ENCODE measurements at regions not wholly inside any gene's neighbourhood (a gene's known extent, or its start where the extent isn't known, plus 50 kb on each side); places are given as distances from the start of the nearest gene placed in this dataset.

DNA sequence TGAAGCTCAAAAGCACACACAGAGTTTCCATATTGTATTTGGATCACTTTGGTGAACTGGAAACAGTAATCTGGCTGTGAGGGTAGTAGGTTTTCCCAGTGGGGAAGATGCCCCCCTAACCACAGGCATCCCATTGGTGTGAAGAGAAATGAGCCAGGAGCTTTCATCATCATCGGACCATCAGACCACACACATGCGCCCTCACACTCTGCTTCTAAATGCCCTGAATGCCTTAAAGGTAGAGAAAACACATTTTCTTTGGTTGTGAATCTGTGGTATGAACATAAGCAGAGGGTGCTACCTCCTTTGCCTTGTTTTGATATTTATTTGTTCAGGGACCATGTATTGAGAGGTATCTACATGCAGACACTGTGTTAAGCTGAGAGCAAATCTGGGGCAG is 79.0 kb upstream of the DNAH14 start:
- no peak for DNase-seq

DNA sequence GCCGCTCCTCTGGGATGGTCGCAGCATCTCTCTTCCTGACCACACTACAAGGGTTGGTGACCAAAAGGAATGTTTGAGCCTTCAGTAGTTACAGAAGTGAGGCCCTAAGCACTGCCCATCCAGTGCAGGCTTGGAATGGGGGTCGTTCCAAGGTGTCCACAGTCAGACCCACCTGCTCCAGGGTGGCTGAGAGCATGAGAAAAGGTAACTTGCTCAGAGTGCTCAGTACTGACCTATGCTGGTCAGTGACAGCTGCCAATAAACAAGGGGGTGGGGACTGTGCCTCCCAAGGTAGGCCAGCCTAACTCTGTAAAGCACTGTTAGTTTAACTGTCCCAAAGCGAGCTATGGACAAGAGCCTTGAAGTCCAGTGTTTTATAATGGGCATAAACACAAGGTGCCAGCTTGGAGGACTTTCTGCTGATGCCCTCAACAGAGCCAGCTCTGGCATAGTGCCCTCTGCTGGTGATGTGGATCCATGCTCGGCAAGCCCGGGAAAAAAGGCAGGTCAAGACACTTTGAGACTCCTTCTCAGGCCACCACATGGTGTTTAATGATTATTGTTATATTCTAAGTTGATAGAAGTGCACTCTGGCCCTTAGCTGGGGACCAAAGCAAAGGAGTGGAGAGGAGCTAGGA is 78.1 kb upstream of the DNAH14 start:
- DNase-seq: peak; percentile 57

DNA sequence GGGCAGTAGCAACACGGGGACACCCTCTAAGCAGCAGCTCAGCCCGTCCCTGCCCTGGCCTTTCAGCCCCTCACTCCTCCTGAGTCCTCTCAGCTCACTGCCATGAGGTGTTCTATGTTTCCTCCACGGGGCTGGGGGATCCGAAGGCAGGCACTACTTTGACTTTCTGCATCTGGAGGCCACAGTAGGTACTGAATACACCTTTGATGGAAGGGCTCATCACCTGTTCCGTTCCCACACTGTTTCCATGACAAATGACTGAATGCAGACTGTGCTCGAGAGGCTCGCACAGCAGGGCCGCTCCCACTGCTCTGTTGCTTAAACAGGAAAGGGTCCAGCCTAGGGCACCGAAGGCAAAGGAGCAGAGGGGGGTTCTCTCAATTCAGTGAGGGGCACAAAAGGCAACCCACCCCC is 77.6 kb upstream of the DNAH14 start:
- DNase-seq: no peak

DNA sequence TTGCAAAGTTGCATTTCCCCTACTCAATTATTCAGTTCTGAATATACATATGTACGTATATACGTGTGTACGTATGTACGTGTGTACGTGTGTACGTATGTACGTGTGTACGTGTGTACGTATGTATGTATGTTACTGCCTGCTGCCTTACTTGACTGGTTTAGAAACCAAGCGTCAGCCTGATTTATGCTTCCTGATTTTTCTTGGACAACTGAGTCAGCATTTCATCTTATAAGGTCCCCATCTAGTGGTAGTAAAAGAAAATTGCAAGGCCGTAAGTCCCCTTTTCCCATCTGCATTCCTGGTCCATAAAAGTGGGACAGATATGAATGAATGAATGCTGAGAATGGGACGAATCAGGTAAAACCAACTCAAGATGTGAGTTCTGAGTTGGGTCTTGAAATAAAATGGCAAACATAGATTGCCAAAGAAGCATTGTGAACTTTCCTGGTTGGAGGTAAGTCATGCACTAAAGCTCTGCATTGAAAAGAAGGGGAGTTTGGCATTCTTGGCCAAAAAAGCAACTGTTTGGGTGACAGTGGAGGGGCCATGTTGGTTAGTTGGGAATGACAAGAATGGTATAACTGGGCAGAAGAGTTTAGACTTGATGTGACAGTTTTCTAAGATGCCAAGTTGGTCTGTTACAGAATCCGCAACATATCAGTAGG is 76.4 kb upstream of the DNAH14 start:
- DNase-seq: peak; percentile 67

DNA sequence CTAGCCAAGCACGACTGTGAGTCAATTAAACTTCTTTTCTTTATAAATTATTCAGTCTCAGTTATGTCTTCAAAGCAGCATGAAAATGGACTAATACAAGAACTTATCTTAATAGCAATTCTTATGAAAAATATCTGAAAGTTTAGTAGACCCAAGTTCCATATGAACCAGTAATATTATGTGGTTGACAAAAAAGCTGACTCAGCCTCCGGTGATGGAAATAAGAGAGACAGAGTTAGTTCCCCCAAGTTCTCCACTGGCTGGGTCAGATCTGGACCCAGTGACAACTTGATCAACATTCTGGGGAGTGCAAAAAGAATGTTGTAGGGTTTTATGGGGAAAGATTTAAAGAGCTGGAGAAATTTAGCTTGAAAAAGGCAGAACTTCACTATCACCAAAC is 72.5 kb upstream of the DNAH14 start:
- DNase-seq: no peak

DNA sequence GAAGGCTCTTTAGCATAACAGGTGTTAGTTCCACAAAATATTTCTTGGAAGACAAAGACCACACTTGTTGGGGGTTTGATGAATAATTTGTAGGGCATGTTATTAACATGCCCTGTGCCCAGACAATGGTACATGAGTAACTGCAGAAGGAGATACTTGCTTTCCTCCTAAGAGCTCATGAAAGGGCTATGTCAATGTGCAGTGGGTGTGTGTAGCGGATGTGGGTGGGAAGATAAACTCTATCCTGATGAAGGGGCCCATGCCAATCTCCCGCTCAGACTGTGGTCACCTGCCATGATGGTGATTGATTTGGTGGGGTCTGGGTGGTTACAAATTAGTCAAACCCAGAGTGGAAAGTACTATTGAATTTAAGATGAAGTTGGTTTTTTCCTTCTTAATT is 69.8 kb upstream of the DNAH14 start:
- no peak for DNase-seq

DNA sequence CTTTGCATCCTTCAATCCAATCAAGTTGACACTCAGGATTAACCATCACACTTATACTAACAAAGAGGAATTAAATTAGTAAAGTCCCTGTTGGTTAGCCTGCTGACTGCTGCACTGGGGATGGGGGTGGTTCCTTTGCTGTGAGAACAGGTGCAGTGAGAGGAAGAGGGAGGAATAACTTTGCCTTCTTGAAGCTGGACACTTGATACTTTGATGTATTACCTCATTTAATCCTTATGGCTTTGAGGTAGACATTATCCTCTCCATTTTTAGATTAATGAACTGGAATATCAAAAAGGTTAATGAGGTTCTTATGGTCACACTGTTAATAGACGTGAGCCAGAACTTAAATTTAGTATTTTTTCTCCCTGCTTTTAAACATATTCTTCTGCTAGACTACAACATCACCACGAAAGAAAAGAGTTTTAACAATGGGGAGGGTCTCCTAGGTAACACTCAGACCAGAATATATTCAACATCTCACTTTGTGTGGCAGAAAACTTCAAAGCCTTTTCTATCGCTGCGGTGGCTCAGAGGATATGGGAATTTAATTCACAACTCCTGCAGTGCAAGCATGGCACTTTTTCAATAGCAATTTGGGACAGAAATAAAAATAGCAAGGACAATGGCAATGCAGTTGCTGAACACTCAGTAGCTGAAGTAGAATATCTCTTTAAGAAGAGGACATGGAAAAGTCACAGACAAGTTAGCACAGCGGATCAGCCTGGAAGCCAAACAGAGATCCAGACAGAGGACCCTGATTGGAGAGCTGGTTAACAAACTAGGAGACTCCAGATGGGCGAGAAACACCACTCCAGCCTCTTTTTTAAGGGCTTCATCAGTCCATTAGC is 68.8 kb upstream of the DNAH14 start:
- no peak for DNase-seq

DNA sequence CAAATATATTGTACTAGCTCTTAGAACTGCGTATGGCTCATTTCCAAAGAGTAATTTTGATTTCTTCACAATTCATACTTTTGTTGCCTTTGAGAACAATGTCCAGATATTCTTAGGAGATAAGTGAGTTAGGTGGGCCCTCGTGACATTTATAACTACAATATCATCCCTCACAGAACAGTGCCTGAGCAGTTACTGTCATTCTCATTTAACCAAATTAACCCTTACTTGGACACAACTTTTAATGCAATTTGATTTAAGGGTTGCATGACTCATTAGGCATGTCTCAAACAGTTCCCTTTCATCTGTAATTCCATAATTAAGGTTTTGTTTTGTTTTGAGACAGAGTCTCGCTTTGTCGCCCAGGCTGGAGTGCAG is 68.1 kb upstream of the DNAH14 start:
- DNase-seq: no peak

DNA sequence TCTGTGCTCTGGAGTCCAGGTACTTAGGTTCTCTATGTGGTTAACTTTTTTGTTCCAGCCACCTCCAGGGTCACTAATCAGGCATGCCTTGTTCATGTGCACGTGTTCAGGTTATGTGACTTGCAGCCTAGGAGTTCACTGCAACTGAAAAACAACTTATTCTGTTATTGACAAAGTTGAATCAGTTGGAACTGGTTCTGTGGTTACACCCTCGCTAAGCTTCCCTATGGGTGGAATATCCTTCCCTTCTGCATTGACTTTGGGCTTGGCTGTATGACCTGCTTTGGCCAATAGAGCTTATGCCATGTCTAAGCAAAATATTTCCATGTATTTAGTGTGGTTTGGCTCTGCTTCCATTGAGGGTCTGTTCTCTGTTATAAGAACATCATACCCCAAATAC is 66.0 kb upstream of the DNAH14 start:
- no peak for DNase-seq

DNA sequence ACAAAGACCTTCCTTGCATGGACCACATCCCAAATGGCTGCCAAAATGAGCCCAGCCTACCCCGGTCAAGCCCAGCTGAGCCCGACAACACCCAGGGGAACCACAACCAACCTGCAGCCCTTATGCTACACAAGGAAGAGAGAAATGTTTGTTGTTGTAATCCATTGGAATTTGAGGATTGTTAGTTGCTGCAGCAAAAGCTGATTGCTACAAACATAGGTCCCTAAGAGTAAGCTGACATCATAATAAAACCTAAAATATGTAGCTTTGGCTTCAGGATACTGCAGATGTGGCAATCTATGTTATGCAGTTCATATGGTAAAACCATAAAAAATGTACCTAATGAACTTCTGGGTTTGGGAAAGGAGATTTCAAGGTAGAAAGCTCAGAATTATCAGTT is 65.5 kb upstream of the DNAH14 start:
- DNase-seq: no peak

DNA sequence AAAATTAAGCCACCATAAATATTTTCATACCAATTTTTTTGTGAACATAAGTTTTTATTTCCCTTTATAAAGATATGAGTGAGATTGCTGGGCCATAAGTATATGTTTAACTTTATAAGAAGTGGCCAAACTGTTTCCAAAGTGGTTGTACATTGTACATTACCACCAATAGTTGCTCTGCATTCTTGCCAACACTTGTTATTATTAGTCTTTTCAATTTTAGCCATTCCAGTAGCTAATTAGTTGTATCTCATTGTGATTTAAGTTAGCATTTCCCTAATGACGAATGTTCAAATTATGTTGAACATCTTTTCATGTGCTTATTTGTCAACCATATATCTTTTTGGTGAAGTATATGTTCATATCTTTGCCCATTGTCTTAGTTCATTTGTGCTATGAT is 64.0 kb upstream of the DNAH14 start:
- DNase-seq: no peak

DNA sequence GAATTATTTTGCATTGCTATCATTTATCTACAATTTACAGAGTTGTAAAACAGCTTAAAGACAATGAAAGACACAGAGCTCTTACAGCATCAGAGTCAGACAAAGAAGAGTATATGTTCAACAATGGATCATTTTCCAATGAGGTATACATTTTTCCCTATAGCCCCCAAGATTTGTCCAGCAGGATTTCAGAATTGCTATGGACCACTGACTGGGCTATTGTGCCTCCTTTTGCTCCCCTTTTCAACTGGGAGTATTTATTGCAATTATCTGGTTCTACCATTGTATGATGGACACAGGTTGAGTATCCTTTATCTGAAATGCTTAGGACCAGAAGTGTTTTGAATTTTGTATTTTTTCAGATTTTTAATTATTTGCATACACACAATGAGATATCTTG is 62.5 kb upstream of the DNAH14 start:
- DNase-seq: no peak

DNA sequence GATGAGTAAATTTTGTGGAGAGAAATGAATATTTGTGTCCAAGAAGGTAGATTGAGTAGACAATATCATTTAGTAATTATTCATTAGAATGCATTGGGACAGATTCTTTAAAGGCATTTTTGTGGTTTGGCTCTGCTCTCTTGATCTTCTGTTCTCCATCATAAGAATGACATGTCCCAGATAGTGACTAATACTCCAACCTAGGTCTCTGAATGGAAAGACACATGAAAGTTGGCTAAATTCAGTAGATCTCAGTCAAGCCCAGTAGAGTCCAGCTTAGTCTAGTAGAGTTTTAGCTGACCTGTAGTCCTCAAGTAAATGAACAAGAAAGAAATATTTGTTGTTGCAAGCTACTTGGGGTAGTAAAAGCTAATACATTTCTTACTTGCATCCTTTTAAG is 61.8 kb upstream of the DNAH14 start:
- no peak for DNase-seq

DNA sequence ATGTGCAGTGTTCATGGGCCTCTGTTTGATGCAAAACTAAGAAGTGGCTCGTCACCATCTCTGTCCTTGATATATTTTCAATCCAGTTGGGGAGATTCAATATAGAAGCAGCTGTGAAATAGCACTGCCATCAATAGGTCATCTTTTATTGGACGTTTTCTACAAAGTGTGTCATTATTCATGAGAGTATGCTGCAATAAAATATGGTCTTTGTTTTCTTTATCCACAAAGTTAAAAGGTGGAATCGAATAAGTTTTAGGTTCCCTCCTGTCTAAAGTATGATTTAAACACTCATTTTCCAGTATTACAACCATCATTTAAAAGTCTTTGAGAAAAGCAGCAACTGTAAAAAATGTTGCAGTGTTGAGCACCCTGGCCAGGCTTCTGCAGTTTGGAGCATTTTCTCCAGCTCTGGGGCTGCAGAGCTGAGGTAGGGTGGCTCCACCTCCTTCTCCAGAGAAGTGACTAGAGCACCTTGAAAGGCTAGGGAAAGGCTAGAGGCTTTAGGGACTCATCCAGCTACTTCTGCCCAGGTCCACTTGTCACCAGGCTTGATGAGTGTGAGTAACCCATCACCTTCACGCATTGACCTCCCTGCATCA is 56.5 kb upstream of the DNAH14 start:
- DNase-seq: no peak

DNA sequence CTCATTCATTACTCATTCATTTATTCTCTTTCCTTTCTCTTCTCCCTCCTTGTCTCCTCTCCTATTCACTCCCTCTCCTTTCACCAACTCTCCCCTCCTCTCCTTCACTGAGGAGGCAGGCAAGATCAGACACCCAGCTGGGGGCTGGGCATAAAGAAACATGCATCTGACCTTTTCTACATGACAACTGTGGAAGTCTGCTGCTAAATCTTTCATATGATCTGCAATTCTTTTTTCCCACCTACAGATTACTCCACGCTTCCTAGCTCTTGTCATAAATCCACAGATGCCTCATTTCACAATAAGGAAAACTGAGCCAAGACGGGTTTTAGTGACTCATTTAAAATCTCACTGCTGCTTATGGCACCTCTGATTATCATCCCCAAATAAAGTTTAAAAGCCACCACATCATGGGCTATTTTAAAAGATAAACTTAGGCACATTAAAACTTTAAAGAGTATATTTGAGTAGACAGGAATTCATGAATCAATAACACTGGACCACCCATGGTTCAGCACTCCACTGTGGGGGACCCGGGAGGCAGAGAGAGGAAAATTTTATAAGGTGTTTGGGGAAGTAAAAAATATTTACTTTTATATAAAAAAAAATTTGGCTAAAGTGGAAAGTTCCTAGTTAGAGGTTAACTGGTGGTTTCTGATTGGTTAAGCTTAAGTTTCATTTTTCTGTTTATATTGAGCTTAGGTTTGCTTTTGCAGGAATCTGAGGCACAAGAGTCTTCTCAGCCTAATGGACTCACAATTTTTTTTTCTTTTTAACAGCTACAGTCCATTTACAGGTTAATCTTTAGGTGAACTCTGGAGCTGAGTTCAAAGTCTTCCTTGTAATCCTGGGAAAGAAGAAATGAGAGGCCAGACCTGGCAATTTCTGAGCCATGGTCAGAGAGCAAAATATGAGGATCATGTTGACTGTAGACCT is 55.8 kb upstream of the DNAH14 start:
- peak; percentile 18 for DNase-seq

DNA sequence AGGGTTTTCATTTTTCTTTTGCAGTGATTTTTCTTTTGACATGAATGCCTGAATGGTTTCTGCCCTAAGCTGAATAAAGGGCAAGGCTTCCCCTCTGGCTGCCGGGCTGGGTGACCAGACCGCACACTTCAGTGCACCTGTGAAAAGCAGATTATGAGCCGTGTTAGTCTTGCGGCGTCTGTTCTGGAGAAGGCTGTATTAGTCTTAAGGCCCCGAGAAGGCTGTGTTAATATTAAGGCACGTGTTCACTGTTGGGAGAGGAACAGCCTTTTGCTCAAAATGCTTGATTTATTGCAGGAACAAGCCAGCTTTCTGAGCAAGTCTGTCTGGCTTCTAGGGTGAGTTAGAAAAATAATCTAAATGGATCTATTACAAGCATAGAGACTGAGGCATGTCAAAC is 54.7 kb upstream of the DNAH14 start:
- peak; percentile 58 for DNase-seq

DNA sequence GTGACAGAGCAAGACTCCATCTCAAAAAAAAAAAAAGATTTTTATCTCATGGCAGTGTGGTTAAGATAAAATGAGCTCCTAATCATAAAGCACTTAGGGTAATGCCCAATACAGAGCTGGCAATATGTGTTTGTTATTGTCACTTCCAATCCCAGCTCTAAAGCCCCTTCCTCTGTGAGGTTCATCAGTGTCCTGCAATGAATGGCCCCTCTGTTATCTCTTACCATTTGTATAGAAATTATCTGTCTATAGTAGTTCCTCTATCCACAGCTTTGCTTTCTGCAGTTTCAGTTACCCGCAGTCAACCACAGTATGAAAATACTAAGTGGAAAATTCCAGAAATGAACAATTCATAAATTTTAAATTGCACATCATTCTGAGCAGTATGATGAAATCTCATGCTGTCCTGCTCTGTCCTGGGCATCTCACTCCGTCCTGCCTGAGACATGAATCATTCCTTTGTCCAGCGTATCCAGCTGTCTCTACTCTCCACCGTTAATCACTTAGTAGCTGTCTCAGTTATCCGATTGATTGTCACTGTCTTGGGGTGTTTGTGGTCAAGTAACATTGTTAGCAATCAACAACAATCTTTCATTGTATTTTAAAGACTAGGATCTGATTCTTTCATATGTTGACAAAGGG is 50.2 kb upstream of the DNAH14 start:
- peak; percentile 30 for DNase-seq

Measured in eye (tissue), 1 donor.